ENCODE measurements at regions not wholly inside any gene's neighbourhood (a gene's known extent, or its start where the extent isn't known, plus 50 kb on each side); places are given as distances from the start of the nearest gene placed in this dataset.
"Not testable (repeated sequence)": the region's sequence is repeated elsewhere in the genome, so short reads cannot be mapped to it uniquely, and the experiment has no call there.

GRCh38 chr13:21879263-21879914 is 208.5 kb downstream of the FGF9 start:
- no peak for DNase-seq (ENCODE audit: low read depth, low spot score)

GRCh38 chr13:21882766-21883165 is 211.9 kb downstream of the FGF9 start:
- no peak for DNase-seq (ENCODE audit: low read depth, low spot score)

GRCh38 chr13:21883713-21884112 is 212.8 kb downstream of the FGF9 start:
- no peak for DNase-seq (ENCODE audit: low read depth, low spot score)

GRCh38 chr13:21884299-21884909 is 213.5 kb downstream of the FGF9 start:
- DNase-seq (ENCODE audit: low read depth, low spot score) = no peak

GRCh38 chr13:21884965-21885567 is 214.2 kb downstream of the FGF9 start:
- no peak for DNase-seq (ENCODE audit: low read depth, low spot score)

- DNase-seq (ENCODE audit: low read depth, low spot score) = no peak
These were observed 214.9 kb downstream of the FGF9 start for GRCh38 chr13:21885714-21886224.

- DNase-seq (ENCODE audit: low read depth, low spot score) = no peak
These were observed 218.8 kb downstream of the FGF9 start for GRCh38 chr13:21889651-21890050.

- not testable (repeated sequence) for DNase-seq (ENCODE audit: low read depth, low spot score)
These were observed 219.3 kb downstream of the FGF9 start for GRCh38 chr13:21890220-21890619.

GRCh38 chr13:21894091-21894490 is 223.2 kb downstream of the FGF9 start:
- DNase-seq (ENCODE audit: low read depth, low spot score) = no peak

- DNase-seq (ENCODE audit: low read depth, low spot score) = no peak
These were observed 224.1 kb downstream of the FGF9 start for GRCh38 chr13:21894703-21895699.

GRCh38 chr13:21895779-21896178 is 224.9 kb downstream of the FGF9 start:
- no peak for DNase-seq (ENCODE audit: low read depth, low spot score)

GRCh38 chr13:21897161-21897560 is 226.3 kb downstream of the FGF9 start:
- no peak for DNase-seq (ENCODE audit: low read depth, low spot score)

- no peak for DNase-seq (ENCODE audit: low read depth, low spot score)
These were observed 227.6 kb downstream of the FGF9 start for GRCh38 chr13:21898459-21898858.

GRCh38 chr13:21898945-21899344 is 228.1 kb downstream of the FGF9 start:
- no peak for DNase-seq (ENCODE audit: low read depth, low spot score)

- DNase-seq (ENCODE audit: low read depth, low spot score) = no peak
These were observed 230.5 kb downstream of the FGF9 start for GRCh38 chr13:21901336-21901735.

- no peak for DNase-seq (ENCODE audit: low read depth, low spot score)
These were observed 231.2 kb downstream of the FGF9 start for GRCh38 chr13:21901811-21902708.

GRCh38 chr13:21902709-21903098 is 231.8 kb downstream of the FGF9 start:
- DNase-seq (ENCODE audit: low read depth, low spot score) = no peak

- no peak for DNase-seq (ENCODE audit: low read depth, low spot score)
These were observed 234.6 kb downstream of the FGF9 start for GRCh38 chr13:21905486-21905885.

- no peak for DNase-seq (ENCODE audit: low read depth, low spot score)
These were observed 238.5 kb downstream of the FGF9 start for GRCh38 chr13:21909331-21909730.

GRCh38 chr13:21910546-21910945 is 239.7 kb downstream of the FGF9 start:
- DNase-seq (ENCODE audit: low read depth, low spot score) = no peak
